GM19438 (cell line): ENCODE measurements at regions not wholly inside any gene's neighbourhood (a gene's known extent, or its start where the extent isn't known, plus 50 kb on each side); places are given as distances from the start of the nearest gene placed in this dataset.
"Not testable (repeated sequence)": the region's sequence is repeated elsewhere in the genome, so short reads cannot be mapped to it uniquely, and the experiment has no call there.

ENCODE experiments used
- ATAC-seq: cut with Tn5 transposase; IDR thresholded peaks from one replicate; pipeline ENCODE4 v1.9.1; 2021; ENCODE audit warnings: low read depth; ENCODE audit not compliant: unreplicated experiment

GRCh38 chr9:2277133-2277532, 262.0 kb downstream of the SMARCA2 start:
- ATAC-seq = not testable (repeated sequence)

GRCh38 chr9:2277644-2278043, 262.5 kb downstream of the SMARCA2 start:
- not testable (repeated sequence) for ATAC-seq

GRCh38 chr9:2279138-2279537, 264.0 kb downstream of the SMARCA2 start:
- ATAC-seq = not testable (repeated sequence)

- ATAC-seq = no peak
These were observed 266.1 kb downstream of the SMARCA2 start for GRCh38 chr9:2281031-2281802.

- ATAC-seq = no peak
These were observed 266.6 kb downstream of the SMARCA2 start for GRCh38 chr9:2281803-2282185.

GRCh38 chr9:2284770-2285169, 269.6 kb downstream of the SMARCA2 start:
- no peak for ATAC-seq

- no peak for ATAC-seq
These were observed 270.5 kb downstream of the SMARCA2 start for GRCh38 chr9:2285416-2286332.

GRCh38 chr9:2286333-2286705, 271.2 kb downstream of the SMARCA2 start:
- ATAC-seq = no peak

GRCh38 chr9:2286825-2287455, 271.8 kb downstream of the SMARCA2 start:
- no peak for ATAC-seq

GRCh38 chr9:2288309-2288708, 273.2 kb downstream of the SMARCA2 start:
- ATAC-seq = no peak

- no peak for ATAC-seq
These were observed 274.1 kb downstream of the SMARCA2 start for GRCh38 chr9:2289263-2289662.

GRCh38 chr9:2290382-2290781, 275.2 kb downstream of the SMARCA2 start:
- ATAC-seq = no peak

GRCh38 chr9:2291980-2292704, 277.0 kb downstream of the SMARCA2 start:
- no peak for ATAC-seq

- ATAC-seq = no peak
These were observed 277.6 kb downstream of the SMARCA2 start for GRCh38 chr9:2292733-2293132.

GRCh38 chr9:2297771-2298170, 282.6 kb downstream of the SMARCA2 start:
- no peak for ATAC-seq

- ATAC-seq = no peak
These were observed 283.1 kb downstream of the SMARCA2 start for GRCh38 chr9:2298217-2298616.

- ATAC-seq = no peak
These were observed 284.2 kb downstream of the SMARCA2 start for GRCh38 chr9:2299156-2299842.

- no peak for ATAC-seq
These were observed 284.7 kb downstream of the SMARCA2 start for GRCh38 chr9:2299843-2300205.

- ATAC-seq = no peak
These were observed 285.2 kb downstream of the SMARCA2 start for GRCh38 chr9:2300325-2300724.

- ATAC-seq = no peak
These were observed 287.5 kb downstream of the SMARCA2 start for GRCh38 chr9:2302606-2303005.
